ENCODE measurements at regions not wholly inside any gene's neighbourhood (a gene's known extent, or its start where the extent isn't known, plus 50 kb on each side); places are given as distances from the start of the nearest gene placed in this dataset.
"Not testable (repeated sequence)": the region's sequence is repeated elsewhere in the genome, so short reads cannot be mapped to it uniquely, and the experiment has no call there.

- not testable (repeated sequence) for DNase-seq
These were observed 141.8 kb downstream of the AHR start for GRCh38 chr7:17440025-17440784.

GRCh38 chr7:17440831-17441230 lies 142.4 kb downstream of the AHR start:
- no peak for DNase-seq

- no peak for DNase-seq
These were observed 143.1 kb downstream of the AHR start for GRCh38 chr7:17441557-17441956.

GRCh38 chr7:17444151-17444550 lies 145.7 kb downstream of the AHR start:
- DNase-seq: no peak

- DNase-seq: no peak
These were observed 146.2 kb downstream of the AHR start for GRCh38 chr7:17444673-17445072.

- DNase-seq: no peak
These were observed 147.9 kb downstream of the AHR start for GRCh38 chr7:17446340-17446739.

- no peak for DNase-seq
These were observed 149.5 kb downstream of the AHR start for GRCh38 chr7:17447728-17448478.

GRCh38 chr7:17448479-17449423 lies 150.3 kb downstream of the AHR start:
- DNase-seq: no peak

- no peak for DNase-seq
These were observed 158.1 kb downstream of the AHR start for GRCh38 chr7:17456541-17456940.

- no peak for DNase-seq
These were observed 161.5 kb downstream of the AHR start for GRCh38 chr7:17460001-17460400.

GRCh38 chr7:17460665-17461064 lies 162.2 kb downstream of the AHR start:
- DNase-seq: no peak

GRCh38 chr7:17462131-17462631 lies 163.7 kb downstream of the AHR start:
- no peak for DNase-seq

- DNase-seq: no peak
These were observed 165.1 kb downstream of the AHR start for GRCh38 chr7:17463511-17464085.

- DNase-seq: peak; percentile 32
These were observed 167.8 kb downstream of the AHR start for GRCh38 chr7:17466216-17466615.

GRCh38 chr7:17467386-17467945 lies 169.0 kb downstream of the AHR start:
- peak; percentile 23 for DNase-seq

- no peak for DNase-seq
These were observed 172.9 kb downstream of the AHR start for GRCh38 chr7:17471325-17471724.

GRCh38 chr7:17472518-17472917 lies 174.1 kb downstream of the AHR start:
- DNase-seq: no peak

- DNase-seq: no peak
These were observed 174.5 kb downstream of the AHR start for GRCh38 chr7:17472939-17473338.

GRCh38 chr7:17474724-17475344 lies 176.4 kb downstream of the AHR start:
- no peak for DNase-seq

GRCh38 chr7:17477182-17477581 lies 178.7 kb downstream of the AHR start:
- DNase-seq: no peak

- DNase-seq: no peak
These were observed 182.7 kb downstream of the AHR start for GRCh38 chr7:17481118-17481517.

- no peak for DNase-seq
These were observed 186.9 kb downstream of the AHR start for GRCh38 chr7:17485368-17485767.

Measured in hindlimb muscle (tissue), 1 donor.